H1 (cell line): ENCODE measurements at regions not wholly inside any gene's neighbourhood (a gene's known extent, or its start where the extent isn't known, plus 50 kb on each side); places are given as distances from the start of the nearest gene placed in this dataset.
"Not testable (repeated sequence)": the region's sequence is repeated elsewhere in the genome, so short reads cannot be mapped to it uniquely, and the experiment has no call there.

ENCODE experiments used
- CTCF ChIA-PET: fragments of 300-600 bp; sonication (Branson Sonifier 250); formaldehyde crosslinking; loops from one replicate; lab custom pipeline; 2021; ENCODE audit not compliant: partially characterized antibody; lab: Charles Lee
- POLR2A ChIA-PET: fragments of 300-600 bp; sonication (Branson Sonifier 250); formaldehyde crosslinking; loops from one replicate; lab custom pipeline; 2021; ENCODE audit warnings: inconsistent platforms; ENCODE audit not compliant: partially characterized antibody; lab: Charles Lee
- DNase-seq, 2 experiments: peaks; one replicate each; pipeline versions ENCODE4 v3.0.0 to v3.0.0-alpha.2; 2010 to 2022; ENCODE audit warnings: low spot score in 2 of 2, low read depth in 1 of 2, mixed read lengths in 1 of 2
- FAIRE-seq: peaks from 2 replicates; lab custom pipeline; 2011; peaks lifted over from hg19 to GRCh38; lab: Jason Lieb, UNC
- H2AFZ ChIP-seq: 2 replicates; pipeline ENCODE4 v1.8.1; 2012; ENCODE audit warnings: low read length, inconsistent platforms
- H2AK5ac ChIP-seq: 2 replicates; pipeline ENCODE4 v1.6.1; 2013; ENCODE audit warnings: low read depth, low read length
- H2BK120ac ChIP-seq: replicated peaks from 2 replicates; pipeline ENCODE3; 2013; ENCODE audit warnings: low read depth, low read length, inconsistent platforms
- H2BK12ac ChIP-seq: 2 replicates; pipeline ENCODE4 v1.6.1; 2013; ENCODE audit warnings: low read depth, low read length
- H2BK15ac ChIP-seq: 2 replicates; pipeline ENCODE4 v1.6.1; 2013; ENCODE audit warnings: low read length
- H2BK20ac ChIP-seq: 2 replicates; pipeline ENCODE4 v1.6.1; 2013; ENCODE audit warnings: low read length
- H2BK5ac ChIP-seq: 2 replicates; pipeline ENCODE4 v1.6.1; 2013; ENCODE audit warnings: low read depth, low read length
- H3K14ac ChIP-seq: 2 replicates; pipeline ENCODE4 v1.6.1; 2013; ENCODE audit warnings: inconsistent platforms; ENCODE audit not compliant: insufficient read length
- H3K18ac ChIP-seq: 2 replicates; pipeline ENCODE4 v1.6.1; 2013; ENCODE audit warnings: low read length; ENCODE audit errors: extremely low read depth
- H3K23ac ChIP-seq: 2 replicates; pipeline ENCODE4 v1.6.1; 2013; ENCODE audit warnings: inconsistent platforms; ENCODE audit not compliant: insufficient read length
- H3K23me2 ChIP-seq: 2 replicates; pipeline ENCODE4 v1.6.1; 2013; ENCODE audit warnings: low read depth, low read length
- H3K27ac ChIP-seq: 2 replicates; pipeline ENCODE4 v1.6.1; 2011; ENCODE audit warnings: low read depth, low read length, inconsistent platforms
- H3K27me3 ChIP-seq, 4 experiments: replicated peaks in 1 of 4; 1 replicate in 1 of 4; 2 replicates in 3 of 4; pipeline versions ENCODE4 v1.6.1 to v1.8.1; 2011 to 2013; ENCODE audit warnings: low read length in 3 of 4, mild to moderate bottlenecking in 3 of 4, inconsistent platforms in 2 of 4, mixed read lengths in 2 of 4, moderate library complexity in 1 of 4; ENCODE audit not compliant: control insufficient read depth in 3 of 4, insufficient read depth in 3 of 4; ENCODE audit errors: extremely low read depth in 1 of 4
- H3K36me3 ChIP-seq, 4 experiments: 2 replicates each; pipeline versions ENCODE4 v1.6.1 to v1.8.1; 2011 to 2013; ENCODE audit warnings: mild to moderate bottlenecking in 4 of 4, low read length in 3 of 4, moderate library complexity in 2 of 4, control low read depth in 1 of 4, inconsistent platforms in 1 of 4; ENCODE audit not compliant: insufficient read depth in 4 of 4, control insufficient read depth in 2 of 4
- H3K4ac ChIP-seq: replicated peaks from 2 replicates; pipeline ENCODE3; 2013; ENCODE audit warnings: low read length, low read depth, mixed read lengths, inconsistent platforms; ENCODE audit not compliant: insufficient read length
- H3K4me1 ChIP-seq, 4 experiments: replicated peaks in 1 of 4; 1 replicate in 1 of 4; 2 replicates in 3 of 4; pipeline versions ENCODE4 v1.6.1 to v1.8.1; 2011 to 2013; ENCODE audit warnings: low read length in 3 of 4, inconsistent platforms in 2 of 4, mixed read lengths in 1 of 4; ENCODE audit not compliant: insufficient read depth in 4 of 4, control insufficient read depth in 3 of 4
- H3K4me2 ChIP-seq, 2 experiments: 2 replicates each; pipeline versions ENCODE4 v1.6.1 to v1.8.1; 2011 to 2013; ENCODE audit warnings: low read depth in 2 of 2, low read length in 2 of 2, control low read depth in 1 of 2, inconsistent platforms in 1 of 2, mild to moderate bottlenecking in 1 of 2; ENCODE audit not compliant: insufficient read depth in 1 of 2
- H3K4me3 ChIP-seq, 4 experiments: fragments of 200-600, 300-600 bp in 1 of 4; sonication (generic), shearing (Covaris generic), sonication (Bioruptor Twin) in 1 of 4; 2 replicates each; pipeline versions ENCODE4 v1.5.1 to v1.8.1; 2011 to 2016; ENCODE audit warnings: low read length in 4 of 4, low read depth in 3 of 4, control low read depth in 2 of 4, inconsistent platforms in 2 of 4, mild to moderate bottlenecking in 2 of 4, mixed read lengths in 1 of 4, moderate library complexity in 1 of 4; ENCODE audit not compliant: insufficient read depth in 2 of 4; ENCODE audit errors: extremely low read depth in 1 of 4
- H3K56ac ChIP-seq: replicated peaks from 2 replicates; pipeline ENCODE3; 2013; ENCODE audit warnings: low read depth, mild to moderate bottlenecking, mixed read lengths, low read length, inconsistent platforms; ENCODE audit not compliant: insufficient read length
- H3K79me1 ChIP-seq: 2 replicates; pipeline ENCODE4 v1.6.1; 2013; ENCODE audit warnings: low read depth, low read length, control low read depth
- H3K79me2 ChIP-seq, 2 experiments: 2 replicates each; pipeline versions ENCODE4 v1.6.1 to v1.8.1; 2012 to 2013; ENCODE audit warnings: low read length in 2 of 2, mild to moderate bottlenecking in 2 of 2, inconsistent platforms in 1 of 2; ENCODE audit not compliant: insufficient read depth in 2 of 2, control insufficient read depth in 1 of 2
- H3K9ac ChIP-seq, 4 experiments: replicated peaks in 1 of 4; 1 replicate in 1 of 4; 2 replicates in 3 of 4; pipeline versions ENCODE4 v1.6.1 to v1.8.1; 2011 to 2013; ENCODE audit warnings: low read depth in 3 of 4, low read length in 3 of 4, control low read depth in 2 of 4, mild to moderate bottlenecking in 2 of 4, moderate library complexity in 2 of 4, inconsistent platforms in 1 of 4; ENCODE audit errors: extremely low read depth in 1 of 4
- H3K9me3 ChIP-seq, 2 experiments: 2 replicates each; pipeline versions ENCODE4 v1.6.1 to v1.8.1; 2012 to 2013; ENCODE audit warnings: mild to moderate bottlenecking in 2 of 2, moderate library complexity in 2 of 2, control low read depth in 1 of 2, inconsistent platforms in 1 of 2, low read depth in 1 of 2, low read length in 1 of 2, mixed read lengths in 1 of 2; ENCODE audit not compliant: insufficient read depth in 2 of 2
- H4K20me1 ChIP-seq, 2 experiments: replicated peaks in 1 of 2; 2 replicates each; pipeline versions ENCODE3 to v1.8.1; 2011 to 2013; ENCODE audit warnings: inconsistent platforms in 2 of 2, low read length in 2 of 2, mild to moderate bottlenecking in 1 of 2; ENCODE audit not compliant: insufficient read depth in 2 of 2, control insufficient read depth in 1 of 2
- H4K5ac ChIP-seq: 2 replicates; pipeline ENCODE4 v1.6.1; 2013; ENCODE audit warnings: low read length, low read depth, mixed read lengths, inconsistent platforms; ENCODE audit not compliant: insufficient read length
- H4K8ac ChIP-seq: 2 replicates; pipeline ENCODE4 v1.8.0; 2013; ENCODE audit warnings: mild to moderate bottlenecking, moderate library complexity, low read length, inconsistent platforms; ENCODE audit not compliant: insufficient read depth; ENCODE audit errors: extremely low read depth
- H4K91ac ChIP-seq: replicated peaks from 2 replicates; pipeline ENCODE3; 2013; ENCODE audit warnings: low read length, mixed read lengths, inconsistent platforms; ENCODE audit not compliant: insufficient read length
- WGBS, 2 experiments: shearing (Covaris generic) in 1 of 2; methylation state at CpG; one replicate each; pipeline versions ENCODE4 v1.1.6 to v1.1.7; 2013 to 2015; ENCODE audit warnings: low lambda C conversion rate in 2 of 2, mixed read lengths in 2 of 2, inconsistent platforms in 1 of 2, low coverage in 1 of 2, missing lambda C conversion rate in 1 of 2; ENCODE audit not compliant: insufficient replicate concordance in 2 of 2, insufficient coverage in 1 of 2, insufficient read length in 1 of 2; ENCODE audit errors: extremely low coverage in 1 of 2, missing lambda C conversion rate in 1 of 2; 5-methylcytosine and 5-hydroxymethylcytosine counted together

DNA sequence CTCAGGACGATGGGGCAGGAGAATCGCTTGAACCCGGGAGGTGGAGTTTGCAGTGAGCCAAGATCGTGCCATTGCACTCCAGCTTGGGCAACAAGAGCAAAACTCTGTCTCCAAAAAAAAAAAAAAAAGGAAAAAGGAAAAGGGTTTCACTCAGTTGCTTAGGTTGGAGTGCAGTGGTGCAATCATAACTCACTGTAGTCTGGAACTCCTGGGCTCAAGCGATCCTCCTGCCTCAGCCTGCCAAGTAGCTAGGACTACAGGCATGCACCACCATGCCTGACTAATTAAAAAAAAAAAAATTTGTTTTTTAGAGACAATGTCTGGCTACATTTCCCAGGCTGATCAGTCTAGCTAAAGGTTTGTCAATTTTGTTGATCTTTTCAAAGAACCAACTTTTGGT lies 76.7 kb downstream of the TMEM270 start:
- H3K4me3 ChIP-seq, H2BK120ac ChIP-seq, H3K36me3 ChIP-seq, H3K27me3 ChIP-seq, H3K23me2 ChIP-seq, H3K27ac ChIP-seq, H3K23ac ChIP-seq, POLR2A ChIA-PET, H3K4me1 ChIP-seq, H2AK5ac ChIP-seq, FAIRE-seq, H3K9me3 ChIP-seq, H3K4me2 ChIP-seq, H4K91ac ChIP-seq, DNase-seq, H4K8ac ChIP-seq, H2BK5ac ChIP-seq, H3K79me2 ChIP-seq, H2AFZ ChIP-seq, H2BK20ac ChIP-seq, H2BK15ac ChIP-seq, H4K5ac ChIP-seq, H3K56ac ChIP-seq, H4K20me1 ChIP-seq, H3K4ac ChIP-seq, H3K18ac ChIP-seq, H2BK12ac ChIP-seq, H3K9ac ChIP-seq, H3K14ac ChIP-seq, H3K79me1 ChIP-seq: not testable (repeated sequence)
- WGBS, 2 experiments = 90% methylated on average over 5 of the region's 5 CpGs; no CpG with 5 or more reads in 1 of the 2 experiments
- CTCF ChIA-PET = interaction anchor here (0.8 to 1.0 kb wide), 2 partner anchors 9 to 32 kb away, joined by 3 to 5 read pairs; no protein-coding TSS in a partner anchor
